Medulla oblongata (tissue), 1 donor: ENCODE measurements at regions not wholly inside any gene's neighbourhood (a gene's known extent, or its start where the extent isn't known, plus 50 kb on each side); places are given as distances from the start of the nearest gene placed in this dataset.
"Not testable (repeated sequence)": the region's sequence is repeated elsewhere in the genome, so short reads cannot be mapped to it uniquely, and the experiment has no call there.

Experiments used
- DNase-seq: peaks from one replicate; pipeline ENCODE4 v3.0.0-alpha.2; 2015; ENCODE audit errors: extremely low spot score

DNA sequence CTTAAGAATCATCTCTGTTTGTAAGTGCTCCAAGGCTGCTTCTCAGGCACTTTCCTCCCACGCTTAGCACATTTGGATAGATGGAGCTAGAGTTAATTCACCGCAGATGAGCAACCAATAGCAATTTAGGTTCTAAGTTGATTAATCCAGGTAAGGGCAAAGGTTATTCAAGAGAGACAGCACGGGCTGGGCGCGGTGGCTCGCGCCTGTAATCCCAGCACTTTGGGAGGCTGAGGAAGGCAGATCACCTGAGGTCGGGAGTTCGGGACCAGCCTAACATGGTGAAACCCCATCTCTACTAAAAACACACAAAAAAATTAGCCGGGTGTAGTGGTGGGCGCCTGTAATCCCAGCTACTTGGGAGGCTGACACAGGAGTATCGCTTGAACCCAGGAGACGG lies 54.5 kb upstream of the UNC13C start:
- not testable (repeated sequence) for DNase-seq

DNA sequence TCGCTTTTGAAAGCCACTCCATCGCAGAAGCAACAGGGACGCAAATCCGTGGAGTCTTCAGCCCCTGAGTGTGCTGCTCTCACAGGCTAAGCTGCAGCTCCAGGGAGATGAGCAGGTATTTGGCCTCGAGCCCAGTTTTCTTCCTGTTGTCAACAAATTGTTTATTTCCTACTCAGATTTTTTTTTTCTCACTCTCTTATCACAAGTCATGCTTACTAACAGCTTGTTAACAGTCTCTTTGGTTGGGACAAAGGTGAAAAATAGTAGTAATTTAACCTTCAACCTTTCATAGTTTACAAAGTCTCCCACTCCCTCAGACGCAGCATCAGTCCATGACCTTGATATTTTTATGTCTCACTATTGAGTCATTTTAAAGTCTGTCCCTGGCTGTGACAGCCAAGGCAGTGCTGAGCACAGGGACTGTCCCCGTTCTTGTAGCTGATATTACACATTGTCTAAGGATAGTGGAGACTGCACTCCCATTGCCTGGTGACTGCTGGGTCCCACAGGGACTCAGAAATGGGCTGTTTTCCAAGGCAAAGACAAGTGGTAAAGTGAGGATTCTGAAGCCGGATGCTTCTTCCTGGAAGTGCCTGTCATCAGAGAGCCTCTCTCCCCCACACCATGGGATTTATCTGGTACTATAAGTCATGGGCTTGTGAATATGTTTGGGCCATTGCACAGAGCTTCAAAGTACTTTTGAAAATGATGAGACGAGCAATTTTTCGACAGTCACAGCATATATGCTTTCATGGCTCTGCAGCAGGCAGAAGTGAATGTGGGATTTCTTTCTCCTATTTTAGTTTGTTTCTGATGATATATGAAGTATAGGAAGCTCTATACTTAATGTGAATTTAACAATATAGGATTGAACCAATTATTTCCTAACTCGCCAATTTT lies 59.8 kb upstream of the UNC13C start:
- peak; percentile 17 for DNase-seq

DNA sequence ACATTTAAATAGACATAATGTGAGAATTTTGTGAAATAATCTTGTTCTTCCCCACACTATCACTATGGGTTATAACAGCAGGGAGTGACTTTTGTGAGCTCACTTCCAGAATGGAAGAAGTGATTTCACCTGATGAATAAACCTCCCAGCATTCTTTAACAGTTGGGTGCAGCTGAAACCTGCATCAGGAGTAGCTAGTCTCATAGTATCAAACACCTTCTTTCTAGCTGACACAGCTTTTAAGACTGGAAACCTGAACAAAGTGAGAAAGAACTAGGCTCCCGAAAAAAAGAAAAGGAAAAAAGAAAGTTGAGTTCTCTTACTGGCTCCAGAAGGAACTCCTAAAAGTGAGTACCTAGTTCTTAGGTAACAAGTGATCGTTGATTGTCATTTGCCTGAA lies 61.1 kb upstream of the UNC13C start:
- no peak for DNase-seq

DNA sequence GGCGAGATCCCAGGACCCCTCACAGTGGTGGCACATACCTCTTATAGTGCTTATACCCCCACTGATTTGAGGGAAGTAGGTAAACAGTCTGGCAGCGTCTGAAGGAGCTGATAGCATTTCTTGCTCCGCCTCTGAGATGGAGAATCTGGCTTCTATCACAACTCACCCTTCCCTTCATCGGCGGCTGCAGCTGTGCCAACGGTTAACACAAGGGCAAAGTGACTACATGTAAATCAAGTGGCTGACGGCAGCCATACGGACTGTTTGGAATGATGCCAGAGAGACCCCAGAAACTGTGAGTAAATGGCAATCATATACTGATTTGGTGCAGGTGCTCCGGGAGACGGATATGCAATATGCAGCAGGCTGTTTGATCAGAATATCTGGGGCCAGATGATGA lies 66.8 kb upstream of the UNC13C start:
- DNase-seq, result no peak

DNA sequence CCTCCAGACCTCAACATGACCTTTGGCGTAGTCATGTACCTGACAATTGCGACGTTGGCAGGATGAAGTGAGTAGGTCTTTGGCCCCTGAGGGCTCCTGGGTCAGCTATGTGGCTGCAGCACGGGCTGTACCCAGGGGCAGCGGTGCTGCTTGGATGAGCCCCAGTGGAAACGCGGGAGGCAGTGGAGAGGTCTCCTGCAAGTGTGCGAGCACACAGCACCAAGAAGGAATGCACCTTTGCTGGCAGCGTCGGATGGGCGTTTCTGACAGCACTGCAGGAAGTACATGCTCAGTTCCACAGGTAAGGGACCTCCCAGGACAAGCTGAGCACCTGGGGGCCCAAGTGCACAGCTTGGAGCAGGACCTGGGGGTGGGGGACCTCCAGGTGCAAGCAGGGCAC lies 67.4 kb upstream of the UNC13C start:
- DNase-seq, result no peak

DNA sequence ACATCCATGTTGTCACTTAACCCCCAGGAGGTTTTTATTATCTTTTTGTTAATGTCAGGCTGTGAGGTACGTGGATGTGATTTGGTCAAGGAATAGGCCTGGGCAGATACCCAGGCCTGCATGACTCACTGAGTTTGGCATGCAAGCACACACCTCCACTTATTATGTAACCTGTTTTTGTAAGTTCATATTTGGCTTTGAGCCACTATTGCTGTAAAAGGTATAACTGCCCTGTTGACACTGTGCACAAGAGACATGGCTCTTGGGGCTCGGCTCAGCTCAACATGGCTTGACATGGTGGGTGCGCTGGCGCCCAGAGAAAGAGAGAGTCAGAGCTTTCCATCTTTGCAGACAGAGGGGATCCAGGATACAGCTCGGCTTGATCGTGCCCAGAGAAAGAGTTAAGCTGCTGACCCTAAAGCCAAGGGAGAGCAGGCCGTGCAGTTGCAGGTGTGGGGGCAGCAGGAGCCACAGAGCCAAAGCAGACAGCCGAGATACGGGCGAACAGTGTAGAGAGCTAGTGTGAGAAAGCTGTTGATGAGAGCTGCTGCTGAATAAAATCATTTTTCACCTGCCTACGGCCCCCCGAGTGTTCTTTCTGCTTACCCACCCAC lies 67.9 kb upstream of the UNC13C start:
- no peak for DNase-seq

DNA sequence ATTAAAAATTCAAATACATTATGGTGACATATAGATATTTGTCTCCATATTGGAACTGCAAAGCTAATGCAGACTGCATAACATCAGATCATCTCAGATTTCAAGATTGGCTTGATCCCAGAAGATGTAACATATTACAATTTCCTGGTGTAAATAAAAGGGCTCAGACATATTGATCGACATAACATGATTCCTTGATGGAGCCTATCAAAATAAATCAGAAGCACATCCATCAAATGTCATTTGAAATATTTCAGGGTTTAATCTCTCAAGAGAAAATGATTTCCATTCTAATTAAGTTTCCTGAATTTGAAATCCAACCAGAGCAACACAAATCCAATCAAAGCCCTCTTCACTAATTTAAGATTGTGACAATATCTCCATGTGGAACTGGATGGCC lies 75.1 kb upstream of the UNC13C start:
- DNase-seq, result no peak

DNA sequence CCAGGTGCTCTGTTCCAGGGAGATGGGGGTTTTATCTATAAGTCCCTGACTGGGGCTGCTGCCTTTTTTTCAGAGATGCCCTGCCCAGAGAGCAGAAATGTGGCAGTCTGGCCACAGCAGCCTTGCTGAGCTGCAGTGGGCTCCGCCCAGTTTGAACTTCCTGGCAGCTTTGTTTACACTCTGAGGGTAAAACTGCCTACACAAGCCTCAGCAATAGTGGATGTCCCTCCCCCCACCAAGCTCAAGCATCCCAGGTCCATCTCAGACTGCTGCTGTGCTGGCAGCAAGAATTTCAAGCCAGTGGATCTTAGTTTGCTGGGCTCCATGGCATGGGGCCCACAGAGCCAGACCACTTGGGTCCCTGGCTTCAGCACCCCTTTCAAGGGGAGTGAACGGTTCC lies 84.8 kb upstream of the UNC13C start:
- not testable (repeated sequence) for DNase-seq

DNA sequence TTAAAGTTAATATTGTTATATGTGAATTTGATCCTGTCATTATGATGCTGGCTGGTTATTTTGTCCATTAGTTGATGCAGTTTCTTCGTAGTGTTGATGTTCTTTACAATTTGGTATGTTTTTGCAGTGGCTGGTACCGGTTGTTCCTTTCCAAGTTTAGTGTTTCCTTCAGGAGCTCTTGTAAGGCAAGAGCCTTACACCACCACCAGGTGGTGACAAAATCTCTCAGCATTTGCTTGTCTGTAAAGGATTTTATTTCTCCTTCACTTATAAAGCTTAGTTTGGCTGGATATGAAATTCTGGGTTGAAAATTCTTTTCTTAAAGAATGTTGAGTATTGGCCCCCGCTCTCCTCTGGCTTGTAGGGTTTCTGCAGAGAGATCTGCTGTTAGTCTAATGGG lies 86.4 kb upstream of the UNC13C start:
- not testable (repeated sequence) for DNase-seq

DNA sequence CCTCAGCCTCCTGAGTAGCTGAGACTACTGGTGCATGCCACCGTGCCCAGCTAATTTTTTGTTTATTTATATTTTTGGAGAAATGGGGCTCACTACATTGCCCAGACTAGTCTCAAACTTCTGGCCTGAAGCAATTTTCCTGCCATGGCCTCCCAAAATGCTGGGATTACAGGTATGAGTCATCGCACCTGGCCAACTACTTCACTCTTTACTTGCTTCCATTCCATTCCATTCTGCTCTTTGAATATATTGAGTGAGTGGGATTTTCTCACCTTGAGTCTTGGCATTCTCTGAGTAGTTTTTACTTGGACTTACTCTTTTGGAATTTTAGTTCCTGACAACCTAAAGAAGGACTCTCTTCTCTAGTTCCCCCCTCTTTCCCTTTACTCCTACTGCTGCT lies 93.8 kb upstream of the UNC13C start:
- no peak for DNase-seq

DNA sequence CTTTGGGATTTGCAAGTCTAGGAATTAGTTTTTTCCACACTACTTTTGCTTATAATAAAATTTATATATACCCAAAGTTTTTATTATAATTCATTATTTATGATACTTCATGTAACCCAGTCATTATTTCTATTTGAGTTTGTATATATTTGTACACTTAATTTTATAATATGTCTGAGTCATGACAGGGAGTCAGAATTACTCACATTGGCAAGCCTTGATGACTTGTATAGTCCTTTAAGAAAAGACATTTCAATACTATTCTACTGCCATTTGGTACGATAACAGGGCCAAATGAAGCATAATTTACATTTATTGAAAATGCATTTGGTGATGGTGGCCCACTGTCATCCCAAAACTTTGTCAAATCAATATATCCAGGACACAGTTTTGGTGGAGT lies 95.9 kb upstream of the UNC13C start:
- no peak for DNase-seq

DNA sequence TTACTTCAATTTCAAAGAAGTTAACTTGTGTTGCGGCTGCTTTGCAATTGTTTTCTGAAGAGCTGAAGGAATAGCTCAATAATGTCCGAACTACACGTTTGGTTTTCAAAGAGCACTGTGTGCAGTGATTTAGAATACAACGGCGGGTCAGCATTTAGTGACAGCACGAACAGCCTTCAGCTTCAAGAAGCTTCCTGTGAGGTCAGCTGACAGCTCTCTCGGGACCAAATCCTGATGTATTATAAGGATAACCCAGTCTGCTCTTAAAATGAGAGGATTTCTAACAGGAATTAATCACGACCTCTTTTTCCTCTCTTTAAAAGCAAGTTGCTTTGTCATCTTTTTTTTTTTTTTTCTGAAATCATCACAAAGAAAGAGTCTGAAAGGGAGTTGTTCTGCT lies 97.9 kb upstream of the UNC13C start:
- peak; percentile 8 for DNase-seq

DNA sequence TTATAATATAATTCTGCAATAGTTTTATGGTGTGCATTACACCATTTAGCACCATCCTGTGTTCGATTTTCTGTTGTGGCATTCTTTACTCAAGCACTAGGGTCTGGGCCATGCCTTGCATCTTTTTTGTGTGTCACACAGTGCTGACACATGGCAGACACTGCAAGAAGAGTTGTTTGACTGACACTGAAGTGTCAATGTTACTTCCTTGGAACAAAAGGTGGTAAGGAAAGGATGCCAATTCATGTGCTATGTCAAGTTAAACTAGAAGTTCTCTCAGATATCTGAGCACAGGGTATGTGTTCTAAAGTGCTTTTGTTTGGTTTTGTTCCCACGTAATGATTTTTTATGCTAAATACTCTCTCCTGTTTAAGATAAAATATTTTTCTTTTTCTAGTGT lies 102.5 kb upstream of the UNC13C start:
- DNase-seq, result no peak

DNA sequence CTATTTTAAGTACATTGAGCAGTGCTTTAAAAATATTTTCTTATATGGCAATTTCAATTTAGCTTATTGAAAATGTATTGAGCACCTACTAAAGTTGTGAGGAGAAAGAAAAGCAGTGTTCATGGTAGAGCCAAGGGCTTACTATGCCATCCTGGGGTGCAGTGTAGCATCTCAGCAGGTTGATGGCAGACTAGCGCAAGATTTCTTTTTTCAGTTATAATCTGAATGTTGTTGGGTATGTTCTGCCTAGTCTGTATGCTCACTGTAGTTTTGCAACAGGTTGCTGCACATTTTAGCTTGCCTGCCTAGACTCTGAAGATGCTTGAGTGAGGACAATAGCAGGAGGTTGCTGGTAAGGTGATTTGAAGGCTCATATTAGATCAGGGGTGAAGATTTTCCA lies 103.1 kb upstream of the UNC13C start:
- no peak for DNase-seq

DNA sequence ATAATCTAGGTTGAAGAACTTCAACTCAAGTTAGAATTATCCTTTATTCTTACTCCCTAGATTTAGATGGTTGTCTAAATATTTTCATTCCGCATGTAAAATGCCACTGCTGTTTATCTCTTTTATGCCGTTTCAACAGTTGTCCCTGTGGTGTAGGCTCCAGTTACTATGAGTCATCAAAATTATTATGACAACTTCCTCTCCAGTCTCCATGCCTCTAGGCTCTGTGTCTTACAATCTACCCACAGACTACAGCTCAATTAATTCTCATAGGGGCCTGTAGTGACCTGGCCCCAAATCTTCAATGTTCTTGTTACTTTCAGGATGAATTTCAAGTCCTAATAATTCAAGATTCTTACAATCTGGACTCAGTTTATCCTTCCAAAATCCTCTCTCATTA lies 105.8 kb upstream of the UNC13C start:
- DNase-seq, result no peak

DNA sequence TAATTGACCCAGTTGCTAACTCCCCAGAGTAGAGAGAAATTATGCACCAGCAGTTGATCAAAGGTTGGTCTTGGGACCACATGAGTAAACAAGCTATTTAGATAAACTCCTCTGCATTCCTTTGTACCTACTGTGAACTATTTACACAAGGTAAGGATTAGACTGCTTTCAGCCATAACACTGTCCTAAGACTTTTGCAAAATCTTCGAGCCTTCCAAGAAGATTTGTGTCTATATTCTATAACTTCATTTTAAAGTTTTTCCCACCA lies 108.5 kb upstream of the UNC13C start:
- DNase-seq, result no peak

DNA sequence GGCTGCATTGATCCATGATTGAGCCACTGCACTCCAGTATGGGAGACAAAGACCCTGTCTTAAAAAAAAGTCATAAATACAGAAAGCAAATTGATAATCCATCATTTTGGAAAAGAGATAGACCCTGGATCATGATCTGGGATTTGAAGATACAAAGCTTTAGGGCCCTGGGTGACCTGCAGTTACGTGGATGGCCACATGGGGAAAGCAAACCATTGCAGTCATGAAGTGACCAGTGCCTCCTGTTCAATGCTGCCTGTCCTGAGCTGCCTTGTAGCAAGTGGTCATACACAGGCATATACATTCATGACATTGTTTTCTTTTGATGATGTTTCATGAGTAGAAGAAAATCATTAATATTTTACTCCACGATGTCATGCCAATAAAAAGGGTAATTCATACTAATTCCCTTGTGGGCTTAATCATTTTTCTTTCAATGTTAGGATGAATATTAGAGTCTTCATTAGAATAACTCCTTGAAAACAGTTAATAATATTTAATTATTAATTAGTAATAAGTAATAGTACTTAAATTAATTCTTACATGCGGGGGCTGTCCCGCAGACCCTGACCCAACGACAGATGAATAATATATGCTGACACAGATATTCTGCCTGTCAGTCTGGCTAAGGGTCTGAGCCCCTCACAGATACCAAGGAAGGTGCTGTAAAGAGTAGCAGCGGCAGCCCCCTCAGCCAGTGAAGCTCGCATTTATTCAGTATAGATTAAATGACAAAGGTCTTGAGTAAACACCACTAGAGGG lies 109.0 kb upstream of the UNC13C start:
- no peak for DNase-seq

DNA sequence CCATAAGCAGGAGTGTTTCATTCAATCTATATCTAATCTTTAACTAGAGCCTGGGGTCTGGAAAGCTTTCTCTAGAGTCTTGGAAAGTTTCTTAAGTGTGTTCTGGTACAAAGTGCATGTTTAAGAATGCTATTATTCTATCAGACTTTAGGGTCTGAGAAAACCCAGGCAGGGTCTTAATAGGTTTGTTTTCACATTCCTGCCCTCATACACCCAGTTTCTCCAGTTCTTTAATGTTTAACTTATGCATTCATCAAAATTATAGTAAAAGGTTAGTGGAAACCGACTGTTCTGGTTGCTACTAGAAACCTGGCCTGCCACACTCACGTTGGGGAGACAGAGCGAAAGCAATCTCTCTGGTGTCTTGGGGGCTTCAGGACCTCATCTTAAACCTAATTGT lies 102.9 kb upstream of the WDR72 start:
- no peak for DNase-seq

DNA sequence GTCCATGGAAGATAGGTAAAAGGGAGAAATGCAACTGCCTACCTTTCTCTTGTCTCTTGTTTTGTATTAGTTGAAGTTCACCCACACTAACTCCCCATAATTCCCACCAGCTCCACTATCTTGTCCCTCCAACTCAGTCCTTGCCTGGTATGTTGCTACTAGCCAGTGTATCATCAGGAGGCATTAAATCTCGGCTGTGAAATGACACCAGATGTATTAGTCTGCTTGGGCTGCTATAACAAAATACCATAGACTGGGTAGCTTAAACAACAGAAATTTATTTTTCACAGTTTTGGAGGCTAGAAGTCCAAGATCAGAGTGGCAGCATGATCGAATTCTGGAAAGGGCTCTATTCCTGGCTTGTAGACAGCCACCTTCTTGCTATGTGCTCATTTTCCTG lies 102.3 kb upstream of the WDR72 start:
- DNase-seq, result no peak

DNA sequence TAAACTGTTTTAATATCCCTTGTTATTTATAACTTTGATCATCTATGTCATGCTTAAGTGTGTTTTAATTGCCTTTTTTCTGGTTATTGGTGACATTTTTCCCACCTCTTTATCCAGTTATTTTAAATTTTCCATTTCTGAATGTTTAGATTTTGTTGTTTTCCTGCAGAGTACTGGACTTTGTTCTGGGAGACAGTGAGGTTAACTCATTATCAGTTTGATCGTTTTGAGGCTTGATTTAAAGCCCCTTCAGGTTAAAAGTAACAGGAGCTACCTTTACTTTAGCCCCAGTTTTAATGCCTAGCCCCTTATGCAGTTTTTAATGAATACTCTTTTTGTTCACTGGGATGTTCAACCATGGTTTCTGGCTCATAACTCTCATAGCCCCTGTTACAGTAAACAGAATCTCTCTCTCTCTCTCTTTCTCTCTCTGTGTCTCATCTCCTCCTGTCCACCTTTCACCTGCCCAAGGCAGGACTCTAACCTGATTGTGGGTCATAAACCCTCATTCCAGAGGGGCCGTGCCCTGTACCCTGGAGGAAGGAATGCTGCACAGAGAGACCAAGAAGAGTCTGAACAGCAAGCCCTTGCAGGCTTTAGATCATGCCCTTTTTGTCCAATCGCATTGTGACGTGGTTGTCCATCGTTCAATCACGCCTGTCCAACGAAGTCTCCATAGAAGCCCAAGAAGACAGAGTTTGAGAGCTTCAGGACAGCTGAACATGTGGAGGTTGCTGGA lies 91.8 kb upstream of the WDR72 start:
- DNase-seq, result no peak

DNA sequence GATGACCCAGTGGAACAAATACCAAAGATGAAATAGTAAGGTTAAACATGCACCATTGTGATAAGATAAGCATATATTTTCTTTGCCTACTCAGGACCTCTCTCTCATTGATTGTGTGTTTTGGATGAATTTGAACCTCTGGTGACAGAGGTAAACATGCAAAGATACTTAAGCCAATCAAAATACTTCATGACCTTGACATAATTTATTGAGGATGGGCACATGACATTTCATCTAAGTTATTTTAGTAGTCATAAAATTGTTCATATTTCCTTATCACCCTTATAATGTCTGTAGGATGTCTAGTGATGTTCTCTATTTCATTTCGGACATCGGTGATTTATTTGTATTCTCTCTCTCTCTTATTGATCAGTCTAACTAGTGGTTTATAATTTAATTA lies 88.3 kb upstream of the WDR72 start:
- DNase-seq, result no peak

DNA sequence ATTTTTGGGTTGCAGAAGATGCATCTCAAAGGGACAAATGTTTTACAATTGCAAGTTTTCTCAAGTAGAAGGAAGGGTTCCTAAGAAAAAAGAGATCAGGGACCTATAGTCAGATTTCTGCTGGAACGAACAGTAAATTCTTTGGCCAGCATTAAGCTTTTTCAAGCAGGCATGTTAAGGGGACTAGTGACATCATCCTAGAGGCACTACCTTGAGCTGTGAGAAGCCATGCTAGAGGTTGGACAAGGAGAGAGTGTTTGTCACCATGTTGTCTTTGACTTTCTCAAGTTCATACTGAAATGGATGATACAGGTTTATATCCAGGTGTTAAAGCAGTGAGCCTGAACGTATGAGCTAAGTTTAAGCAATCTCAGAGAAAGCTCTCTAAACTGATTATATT lies 85.2 kb upstream of the WDR72 start:
- DNase-seq, result no peak
